ENCODE measurements at regions not wholly inside any gene's neighbourhood (a gene's known extent, or its start where the extent isn't known, plus 50 kb on each side); places are given as distances from the start of the nearest gene placed in this dataset.

DNA sequence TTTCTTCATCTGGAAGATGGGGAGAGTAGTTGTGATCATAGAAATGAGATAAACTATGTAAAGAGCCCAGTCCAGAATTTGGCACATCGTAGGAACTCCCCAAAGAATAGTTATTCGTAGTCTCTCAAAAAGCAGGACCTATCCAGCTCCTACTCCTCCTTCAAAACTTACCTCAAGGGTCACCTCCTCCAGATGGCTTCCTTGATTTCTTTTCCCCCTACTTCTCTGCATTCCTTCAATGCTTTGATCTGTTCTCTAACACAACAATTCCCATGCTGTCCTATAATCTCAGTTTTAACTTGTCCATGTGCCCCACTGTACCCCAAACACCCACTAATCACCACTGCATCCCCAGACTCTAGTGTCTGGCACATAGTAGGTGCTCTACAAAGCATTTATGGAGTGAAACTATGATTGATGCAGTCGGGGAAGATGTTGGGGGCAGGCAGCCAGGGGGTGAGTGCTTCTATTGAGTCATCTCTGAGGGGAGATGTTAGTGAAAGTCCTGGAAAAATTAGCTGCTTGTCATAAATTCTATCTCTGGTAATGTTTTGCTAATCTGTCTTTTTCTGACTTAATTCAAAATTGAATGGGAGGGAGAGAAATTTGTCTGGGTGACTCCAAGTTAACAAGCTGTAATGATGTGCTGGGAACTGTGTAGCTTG lies 181.3 kb upstream of the KCNG1 start:
- Histone ChIP-seq H3K36me3 (ENCODE audit: low read length) (no peaks in the 10 kb centered on the region), H4K20me1 (ENCODE audit: low read depth, low read length) (no peaks in the 10 kb centered on the region), H3F3A (ENCODE audit: insufficient read depth) (no peaks in the 10 kb centered on the region), H3K27me3 (ENCODE audit: low read length) (no peaks in the 10 kb centered on the region), H3K4me3 (ENCODE audit: insufficient read depth, low read length, poor library complexity, severe bottlenecking) (no peak overlapping the region), H3K27ac (ENCODE audit: low read depth, low read length) (no peak overlapping the region), H3K4me2 (ENCODE audit: low read depth, low read length, poor library complexity, severe bottlenecking) (no peak overlapping the region), H3K9me2 (replicated peaks; ENCODE audit: insufficient read depth, low read length) (no peaks in the 10 kb centered on the region), H3K79me2 (ENCODE audit: insufficient read depth, low read length) (no peaks in the 10 kb centered on the region), H3K9me3 (ENCODE audit: insufficient read depth, low read length) (no peaks in the 10 kb centered on the region), H3K9ac (ENCODE audit: low read length) (no peak overlapping the region), H2AFZ (ENCODE audit: low read depth, low read length, severe bottlenecking) (no peak overlapping the region)
- TF ChIP-seq, protein P1, sequence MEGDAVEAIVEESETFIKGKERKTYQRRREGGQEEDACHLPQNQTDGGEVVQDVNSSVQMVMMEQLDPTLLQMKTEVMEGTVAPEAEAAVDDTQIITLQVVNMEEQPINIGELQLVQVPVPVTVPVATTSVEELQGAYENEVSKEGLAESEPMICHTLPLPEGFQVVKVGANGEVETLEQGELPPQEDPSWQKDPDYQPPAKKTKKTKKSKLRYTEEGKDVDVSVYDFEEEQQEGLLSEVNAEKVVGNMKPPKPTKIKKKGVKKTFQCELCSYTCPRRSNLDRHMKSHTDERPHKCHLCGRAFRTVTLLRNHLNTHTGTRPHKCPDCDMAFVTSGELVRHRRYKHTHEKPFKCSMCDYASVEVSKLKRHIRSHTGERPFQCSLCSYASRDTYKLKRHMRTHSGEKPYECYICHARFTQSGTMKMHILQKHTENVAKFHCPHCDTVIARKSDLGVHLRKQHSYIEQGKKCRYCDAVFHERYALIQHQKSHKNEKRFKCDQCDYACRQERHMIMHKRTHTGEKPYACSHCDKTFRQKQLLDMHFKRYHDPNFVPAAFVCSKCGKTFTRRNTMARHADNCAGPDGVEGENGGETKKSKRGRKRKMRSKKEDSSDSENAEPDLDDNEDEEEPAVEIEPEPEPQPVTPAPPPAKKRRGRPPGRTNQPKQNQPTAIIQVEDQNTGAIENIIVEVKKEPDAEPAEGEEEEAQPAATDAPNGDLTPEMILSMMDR (IDR thresholded peaks at IDR 0.05; ENCODE audit: insufficient read depth, low read length, poor library complexity, severe bottlenecking), result no peak

DNA sequence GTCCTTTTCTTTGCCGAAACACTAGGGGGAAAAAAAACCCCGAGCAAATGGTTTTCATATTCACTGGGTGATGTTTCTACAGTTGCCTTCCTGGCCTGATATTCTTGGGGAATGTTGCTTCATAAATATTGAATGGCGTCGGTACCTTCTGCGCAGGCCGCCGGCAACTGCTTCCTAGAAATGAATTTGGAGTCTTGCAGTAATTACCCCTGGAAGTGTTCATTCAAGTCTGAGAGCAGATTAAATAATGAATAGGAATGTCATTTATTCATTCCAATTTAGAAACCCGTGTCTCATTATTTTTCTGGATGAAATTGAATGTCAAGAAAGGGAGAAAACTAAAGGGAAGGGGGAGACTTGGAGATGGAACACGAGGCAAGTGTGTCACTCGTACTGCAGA lies 179.4 kb upstream of the KCNG1 start:
- no peak overlapping the region for H2AFZ ChIP-seq (ENCODE audit: low read depth, low read length, severe bottlenecking)
- no peaks in the 10 kb centered on the region for H3K27me3 ChIP-seq (ENCODE audit: low read length)
- no peak for TF ChIP-seq EZH2phosphoT487 (conservative IDR thresholded peaks at IDR 0.05; ENCODE audit: low read length)
- TF ChIP-seq, protein P1 (IDR thresholded peaks at IDR 0.05; ENCODE audit: insufficient read depth, low read length, poor library complexity, severe bottlenecking), result no peak
- no peaks in the 10 kb centered on the region for H3K9me3 ChIP-seq (ENCODE audit: insufficient read depth, low read length)
- H3K27ac ChIP-seq (ENCODE audit: low read depth, low read length), result no peak overlapping the region
- H3F3A ChIP-seq (ENCODE audit: insufficient read depth), result no peaks in the 10 kb centered on the region
- H3K9me2 ChIP-seq (replicated peaks; ENCODE audit: insufficient read depth, low read length), result no peaks in the 10 kb centered on the region
- no peaks in the 10 kb centered on the region for H3K79me2 ChIP-seq (ENCODE audit: insufficient read depth, low read length)
- H4K20me1 ChIP-seq (ENCODE audit: low read depth, low read length), result no peaks in the 10 kb centered on the region
- no peak overlapping the region for H3K4me2 ChIP-seq (ENCODE audit: low read depth, low read length, poor library complexity, severe bottlenecking)
- no peak overlapping the region for H3K9ac ChIP-seq (ENCODE audit: low read length)
- H3K4me3 ChIP-seq (ENCODE audit: insufficient read depth, low read length, poor library complexity, severe bottlenecking), result no peak overlapping the region
- H3K36me3 ChIP-seq (ENCODE audit: low read length), result no peaks in the 10 kb centered on the region

DNA sequence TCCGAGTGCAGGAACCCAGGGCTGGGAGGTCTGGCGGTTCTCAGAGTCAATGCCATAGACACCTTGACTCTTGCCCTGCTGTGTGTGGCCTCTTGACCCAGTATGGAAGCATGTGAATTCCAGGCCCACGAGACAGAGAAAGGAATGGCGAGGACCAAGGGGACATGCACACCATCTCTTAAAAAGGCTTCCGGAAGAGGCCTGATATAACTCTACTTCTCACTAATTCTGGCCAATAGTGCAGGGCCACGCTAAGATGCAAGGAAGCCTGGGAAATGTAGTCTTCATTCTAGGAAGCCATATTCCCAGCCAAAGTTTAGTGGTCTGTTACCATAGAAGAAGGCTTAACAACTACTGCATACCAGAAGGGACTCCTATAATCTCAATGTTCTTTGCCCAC lies 177.0 kb upstream of the KCNG1 start:
- Histone ChIP-seq H3K9me2 (replicated peaks; ENCODE audit: insufficient read depth, low read length) (no peaks in the 10 kb centered on the region), H3K4me3 (ENCODE audit: insufficient read depth, low read length, poor library complexity, severe bottlenecking) (no peak overlapping the region), H3K9ac (ENCODE audit: low read length) (no peak overlapping the region), H3K4me2 (ENCODE audit: low read depth, low read length, poor library complexity, severe bottlenecking) (no peak overlapping the region), H4K20me1 (ENCODE audit: low read depth, low read length) (no peaks in the 10 kb centered on the region), H3K36me3 (ENCODE audit: low read length) (no peaks in the 10 kb centered on the region), H3F3A (ENCODE audit: insufficient read depth) (no peaks in the 10 kb centered on the region), H3K27me3 (ENCODE audit: low read length) (no peaks in the 10 kb centered on the region), H3K27ac (ENCODE audit: low read depth, low read length) (no peak overlapping the region), H2AFZ (ENCODE audit: low read depth, low read length, severe bottlenecking) (no peak overlapping the region), H3K79me2 (ENCODE audit: insufficient read depth, low read length) (no peaks in the 10 kb centered on the region), H3K9me3 (ENCODE audit: insufficient read depth, low read length) (no peaks in the 10 kb centered on the region)
- TF ChIP-seq, protein P1 (IDR thresholded peaks at IDR 0.05; ENCODE audit: insufficient read depth, low read length, poor library complexity, severe bottlenecking), result no peak
- TF ChIP-seq EZH2phosphoT487 (conservative IDR thresholded peaks at IDR 0.05; ENCODE audit: low read length), result no peak

Data from SU-DHL-6 (cell line).